ENCODE measurements at regions not wholly inside any gene's neighbourhood (a gene's known extent, or its start where the extent isn't known, plus 50 kb on each side); places are given as distances from the start of the nearest gene placed in this dataset.

DNA sequence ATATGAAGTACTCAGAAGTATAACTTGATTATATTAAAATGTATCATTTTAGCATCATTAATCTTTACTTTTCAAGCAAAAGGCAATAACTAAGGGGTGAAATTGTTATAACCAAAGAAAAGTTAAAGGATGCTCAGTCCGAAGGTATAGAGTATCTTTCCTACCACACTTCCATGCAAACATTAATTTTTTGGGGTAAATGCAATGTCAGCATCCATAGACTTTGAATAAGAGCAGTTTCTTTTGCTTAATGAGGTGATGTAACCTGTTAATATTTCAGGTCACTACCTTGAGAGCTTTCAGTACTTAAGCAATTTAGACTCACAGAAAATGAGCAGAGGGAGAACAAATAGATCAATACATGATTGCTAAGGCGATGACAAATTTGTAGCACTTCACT lies 1093.5 kb downstream of the PLA2G4A start (continued):
- TF ChIP-seq, protein P1, sequence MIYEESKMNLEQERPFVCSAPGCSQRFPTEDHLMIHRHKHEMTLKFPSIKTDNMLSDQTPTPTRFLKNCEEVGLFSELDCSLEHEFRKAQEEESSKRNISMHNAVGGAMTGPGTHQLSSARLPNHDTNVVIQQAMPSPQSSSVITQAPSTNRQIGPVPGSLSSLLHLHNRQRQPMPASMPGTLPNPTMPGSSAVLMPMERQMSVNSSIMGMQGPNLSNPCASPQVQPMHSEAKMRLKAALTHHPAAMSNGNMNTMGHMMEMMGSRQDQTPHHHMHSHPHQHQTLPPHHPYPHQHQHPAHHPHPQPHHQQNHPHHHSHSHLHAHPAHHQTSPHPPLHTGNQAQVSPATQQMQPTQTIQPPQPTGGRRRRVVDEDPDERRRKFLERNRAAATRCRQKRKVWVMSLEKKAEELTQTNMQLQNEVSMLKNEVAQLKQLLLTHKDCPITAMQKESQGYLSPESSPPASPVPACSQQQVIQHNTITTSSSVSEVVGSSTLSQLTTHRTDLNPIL (CRISPR knock-in tag; IDR thresholded peaks at IDR 0.05; ENCODE audit: low read depth), result no peak
- TF ChIP-seq GLIS3 (CRISPR knock-in tag; IDR thresholded peaks at IDR 0.05) (no peak), ARNTL (CRISPR knock-in tag; IDR thresholded peaks at IDR 0.05; ENCODE audit: borderline replicate concordance, low read depth) (no peak), ZFP3 (CRISPR knock-in tag; IDR thresholded peaks at IDR 0.05) (no peak), SNAI2 (CRISPR knock-in tag; IDR thresholded peaks at IDR 0.05) (no peak), BACH2 (CRISPR knock-in tag; IDR thresholded peaks at IDR 0.05; ENCODE audit: borderline replicate concordance) (no peak), ZNF8 (CRISPR knock-in tag; IDR thresholded peaks at IDR 0.05) (no peak), CSDC2 (CRISPR knock-in tag; IDR thresholded peaks at IDR 0.05) (no peak)
- TF ChIP-seq, protein P2, sequence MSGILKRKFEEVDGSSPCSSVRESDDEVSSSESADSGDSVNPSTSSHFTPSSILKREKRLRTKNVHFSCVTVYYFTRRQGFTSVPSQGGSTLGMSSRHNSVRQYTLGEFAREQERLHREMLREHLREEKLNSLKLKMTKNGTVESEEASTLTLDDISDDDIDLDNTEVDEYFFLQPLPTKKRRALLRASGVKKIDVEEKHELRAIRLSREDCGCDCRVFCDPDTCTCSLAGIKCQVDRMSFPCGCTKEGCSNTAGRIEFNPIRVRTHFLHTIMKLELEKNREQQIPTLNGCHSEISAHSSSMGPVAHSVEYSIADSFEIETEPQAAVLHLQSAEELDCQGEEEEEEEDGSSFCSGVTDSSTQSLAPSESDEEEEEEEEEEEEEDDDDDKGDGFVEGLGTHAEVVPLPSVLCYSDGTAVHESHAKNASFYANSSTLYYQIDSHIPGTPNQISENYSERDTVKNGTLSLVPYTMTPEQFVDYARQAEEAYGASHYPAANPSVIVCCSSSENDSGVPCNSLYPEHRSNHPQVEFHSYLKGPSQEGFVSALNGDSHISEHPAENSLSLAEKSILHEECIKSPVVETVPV (CRISPR knock-in tag; IDR thresholded peaks at IDR 0.05), result no peak

DNA sequence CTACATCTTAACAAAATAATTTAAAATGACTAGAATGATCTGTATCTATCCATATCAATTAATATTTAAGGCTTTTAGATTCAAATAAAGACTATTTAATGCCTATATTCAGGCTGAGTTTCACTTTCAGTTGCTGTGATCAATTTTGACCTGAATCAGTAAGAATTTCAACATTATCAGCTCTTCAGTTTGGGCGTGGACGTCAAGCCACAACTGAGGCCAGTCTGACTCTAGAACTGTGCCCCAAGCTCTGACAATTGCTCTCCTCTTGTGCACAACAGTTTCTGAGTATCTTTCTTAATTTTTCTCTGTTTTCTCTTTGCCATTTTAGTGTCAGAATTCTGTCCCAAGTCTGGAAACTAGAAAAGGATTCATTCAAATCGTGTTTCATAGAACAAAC lies 1095.5 kb downstream of the PLA2G4A start:
- ATAC-seq, result no peak
- TF ChIP-seq ISL1 (CRISPR knock-in tag; IDR thresholded peaks at IDR 0.05) (no peak), ZNF70 (CRISPR knock-in tag; IDR thresholded peaks at IDR 0.05) (no peak), ESRRG (CRISPR knock-in tag; IDR thresholded peaks at IDR 0.05) (no peak), ZNF8 (CRISPR knock-in tag; IDR thresholded peaks at IDR 0.05) (no peak), GLIS3 (CRISPR knock-in tag; IDR thresholded peaks at IDR 0.05) (no peak), TCF4 (CRISPR knock-in tag; IDR thresholded peaks at IDR 0.05; ENCODE audit: borderline replicate concordance) (no peak), OSR1 (CRISPR knock-in tag; IDR thresholded peaks at IDR 0.05) (no peak), BACH2 (CRISPR knock-in tag; IDR thresholded peaks at IDR 0.05; ENCODE audit: borderline replicate concordance) (no peak), PPARA (CRISPR knock-in tag; IDR thresholded peaks at IDR 0.05; ENCODE audit: borderline replicate concordance) (no peak), ZFP3 (CRISPR knock-in tag; IDR thresholded peaks at IDR 0.05) (no peak), CSDC2 (CRISPR knock-in tag; IDR thresholded peaks at IDR 0.05) (no peak), ARNTL (CRISPR knock-in tag; IDR thresholded peaks at IDR 0.05; ENCODE audit: borderline replicate concordance, low read depth) (no peak), ZNF565 (CRISPR knock-in tag; conservative IDR thresholded peaks at IDR 0.05; ENCODE audit: low read depth) (no peak)
- TF ChIP-seq, protein P2 (CRISPR knock-in tag; IDR thresholded peaks at IDR 0.05), result no peak
- TF ChIP-seq, protein P3, sequence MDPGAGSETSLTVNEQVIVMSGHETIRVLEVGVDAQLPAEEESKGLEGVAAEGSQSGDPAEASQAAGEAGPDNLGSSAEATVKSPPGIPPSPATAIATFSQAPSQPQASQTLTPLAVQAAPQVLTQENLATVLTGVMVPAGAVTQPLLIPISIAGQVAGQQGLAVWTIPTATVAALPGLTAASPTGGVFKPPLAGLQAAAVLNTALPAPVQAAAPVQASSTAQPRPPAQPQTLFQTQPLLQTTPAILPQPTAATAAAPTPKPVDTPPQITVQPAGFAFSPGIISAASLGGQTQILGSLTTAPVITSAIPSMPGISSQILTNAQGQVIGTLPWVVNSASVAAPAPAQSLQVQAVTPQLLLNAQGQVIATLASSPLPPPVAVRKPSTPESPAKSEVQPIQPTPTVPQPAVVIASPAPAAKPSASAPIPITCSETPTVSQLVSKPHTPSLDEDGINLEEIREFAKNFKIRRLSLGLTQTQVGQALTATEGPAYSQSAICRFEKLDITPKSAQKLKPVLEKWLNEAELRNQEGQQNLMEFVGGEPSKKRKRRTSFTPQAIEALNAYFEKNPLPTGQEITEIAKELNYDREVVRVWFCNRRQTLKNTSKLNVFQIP (CRISPR knock-in tag; IDR thresholded peaks at IDR 0.05; ENCODE audit: borderline replicate concordance, low read depth), result no peak
- TF ChIP-seq, protein P4, sequence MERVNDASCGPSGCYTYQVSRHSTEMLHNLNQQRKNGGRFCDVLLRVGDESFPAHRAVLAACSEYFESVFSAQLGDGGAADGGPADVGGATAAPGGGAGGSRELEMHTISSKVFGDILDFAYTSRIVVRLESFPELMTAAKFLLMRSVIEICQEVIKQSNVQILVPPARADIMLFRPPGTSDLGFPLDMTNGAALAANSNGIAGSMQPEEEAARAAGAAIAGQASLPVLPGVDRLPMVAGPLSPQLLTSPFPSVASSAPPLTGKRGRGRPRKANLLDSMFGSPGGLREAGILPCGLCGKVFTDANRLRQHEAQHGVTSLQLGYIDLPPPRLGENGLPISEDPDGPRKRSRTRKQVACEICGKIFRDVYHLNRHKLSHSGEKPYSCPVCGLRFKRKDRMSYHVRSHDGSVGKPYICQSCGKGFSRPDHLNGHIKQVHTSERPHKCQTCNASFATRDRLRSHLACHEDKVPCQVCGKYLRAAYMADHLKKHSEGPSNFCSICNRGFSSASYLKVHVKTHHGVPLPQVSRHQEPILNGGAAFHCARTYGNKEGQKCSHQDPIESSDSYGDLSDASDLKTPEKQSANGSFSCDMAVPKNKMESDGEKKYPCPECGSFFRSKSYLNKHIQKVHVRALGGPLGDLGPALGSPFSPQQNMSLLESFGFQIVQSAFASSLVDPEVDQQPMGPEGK (CRISPR knock-in tag; IDR thresholded peaks at IDR 0.05; ENCODE audit: borderline replicate concordance), result no peak
- TF ChIP-seq, protein P5, sequence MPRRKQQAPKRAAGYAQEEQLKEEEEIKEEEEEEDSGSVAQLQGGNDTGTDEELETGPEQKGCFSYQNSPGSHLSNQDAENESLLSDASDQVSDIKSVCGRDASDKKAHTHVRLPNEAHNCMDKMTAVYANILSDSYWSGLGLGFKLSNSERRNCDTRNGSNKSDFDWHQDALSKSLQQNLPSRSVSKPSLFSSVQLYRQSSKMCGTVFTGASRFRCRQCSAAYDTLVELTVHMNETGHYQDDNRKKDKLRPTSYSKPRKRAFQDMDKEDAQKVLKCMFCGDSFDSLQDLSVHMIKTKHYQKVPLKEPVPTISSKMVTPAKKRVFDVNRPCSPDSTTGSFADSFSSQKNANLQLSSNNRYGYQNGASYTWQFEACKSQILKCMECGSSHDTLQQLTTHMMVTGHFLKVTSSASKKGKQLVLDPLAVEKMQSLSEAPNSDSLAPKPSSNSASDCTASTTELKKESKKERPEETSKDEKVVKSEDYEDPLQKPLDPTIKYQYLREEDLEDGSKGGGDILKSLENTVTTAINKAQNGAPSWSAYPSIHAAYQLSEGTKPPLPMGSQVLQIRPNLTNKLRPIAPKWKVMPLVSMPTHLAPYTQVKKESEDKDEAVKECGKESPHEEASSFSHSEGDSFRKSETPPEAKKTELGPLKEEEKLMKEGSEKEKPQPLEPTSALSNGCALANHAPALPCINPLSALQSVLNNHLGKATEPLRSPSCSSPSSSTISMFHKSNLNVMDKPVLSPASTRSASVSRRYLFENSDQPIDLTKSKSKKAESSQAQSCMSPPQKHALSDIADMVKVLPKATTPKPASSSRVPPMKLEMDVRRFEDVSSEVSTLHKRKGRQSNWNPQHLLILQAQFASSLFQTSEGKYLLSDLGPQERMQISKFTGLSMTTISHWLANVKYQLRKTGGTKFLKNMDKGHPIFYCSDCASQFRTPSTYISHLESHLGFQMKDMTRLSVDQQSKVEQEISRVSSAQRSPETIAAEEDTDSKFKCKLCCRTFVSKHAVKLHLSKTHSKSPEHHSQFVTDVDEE (CRISPR knock-in tag; IDR thresholded peaks at IDR 0.05), result no peak

DNA sequence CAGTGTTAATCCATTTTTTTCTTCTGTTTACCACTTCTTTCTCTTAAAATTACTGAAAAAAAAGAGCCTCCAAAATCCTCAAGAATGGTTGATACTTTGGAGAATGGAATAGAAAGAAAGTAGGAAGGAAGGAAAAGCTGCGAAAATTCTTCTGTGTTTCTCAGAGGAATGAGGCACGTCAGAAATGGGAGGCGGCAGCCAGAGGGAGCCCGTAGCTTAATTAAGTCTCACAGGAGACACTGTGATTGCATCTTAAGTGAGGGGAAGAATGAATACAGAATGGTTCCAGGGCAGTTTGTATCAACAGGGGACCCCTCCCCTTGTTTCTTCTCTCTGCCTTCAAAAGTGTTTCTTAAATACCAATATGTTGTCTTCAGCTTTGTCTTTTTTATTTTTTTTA lies 1099.5 kb downstream of the PLA2G4A start:
- ATAC-seq, result no peak
- no peak for TF ChIP-seq ZC3H10 (CRISPR knock-in tag; IDR thresholded peaks at IDR 0.05)
- TF ChIP-seq, protein P5 (CRISPR knock-in tag; IDR thresholded peaks at IDR 0.05), result no peak
- TF ChIP-seq TOX (CRISPR knock-in tag; IDR thresholded peaks at IDR 0.05; ENCODE audit: borderline replicate concordance), result no peak
- TF ChIP-seq ESRRG (CRISPR knock-in tag; IDR thresholded peaks at IDR 0.05), result no peak
- TF ChIP-seq CSDC2 (CRISPR knock-in tag; IDR thresholded peaks at IDR 0.05), result no peak
- no peak for TF ChIP-seq RARB (CRISPR knock-in tag; IDR thresholded peaks at IDR 0.05)

Data from SK-N-SH treated with all-trans-retinoic acid at 6 μM for 48 hours (cell line).